ENCODE measurements at regions not wholly inside any gene's neighbourhood (a gene's known extent, or its start where the extent isn't known, plus 50 kb on each side); places are given as distances from the start of the nearest gene placed in this dataset.

GRCh38 chr3:158005391-158006100 lies 100.7 kb downstream of the SHOX2 start:
- H3K4ac ChIP-seq (ENCODE audit: low read depth in 1 of 2, low read length in 2 of 2), result no peak overlapping the region
- no peak overlapping the region for H3K4me2 ChIP-seq (ENCODE audit: low read length, poor library complexity, severe bottlenecking)
- no peak overlapping the region for H4K91ac ChIP-seq (ENCODE audit: low read length)
- no peak overlapping the region for H2AK5ac ChIP-seq (ENCODE audit: low read length, severe bottlenecking)
- no peaks in the 10 kb centered on the region for H3K27me3 ChIP-seq (ENCODE audit: control insufficient read depth in 1 of 2, insufficient read depth in 1 of 2, low read length in 2 of 2)
- no peak overlapping the region for H2BK120ac ChIP-seq (ENCODE audit: low read depth, low read length)
- H3K27ac ChIP-seq (ENCODE audit: low read length, poor library complexity, severe bottlenecking), result no peak overlapping the region
- H3K18ac ChIP-seq (ENCODE audit: low read depth in 1 of 2, low read length in 2 of 2), result no peak overlapping the region
- H3K9me3 ChIP-seq (ENCODE audit: control insufficient read depth, low read length), result peaks cover 20% of the 10 kb centered on the region
- no peak overlapping the region for H2BK15ac ChIP-seq (ENCODE audit: low read depth, poor library complexity, severe bottlenecking)
- DNase-seq, result no peak
- H2AFZ ChIP-seq (ENCODE audit: low read depth, low read length), result no peak overlapping the region
- H3K23ac ChIP-seq (ENCODE audit: low read length in 2 of 2), result no peak overlapping the region
- no peaks in the 10 kb centered on the region for H3K4me1 ChIP-seq (ENCODE audit: control insufficient read depth, insufficient read depth, low read depth, low read length)
- no peak overlapping the region for H4K8ac ChIP-seq (ENCODE audit: low read length)
- WGBS, result 67% methylated on average over 8 of the region's 10 CpGs
- no peak overlapping the region for H2BK5ac ChIP-seq (ENCODE audit: low read depth, low read length, poor library complexity, severe bottlenecking)
- H2BK12ac ChIP-seq (ENCODE audit: low read length in 2 of 2), result no peak overlapping the region
- no peak overlapping the region for H3K4me3 ChIP-seq (ENCODE audit: insufficient read depth in 1 of 2, low read depth in 1 of 2, low read length in 2 of 2)
- no peak overlapping the region for H3K9ac ChIP-seq (ENCODE audit: low read length)
- H3K79me1 ChIP-seq (replicated peaks; ENCODE audit: low read length, poor library complexity, severe bottlenecking), result no peaks in the 10 kb centered on the region
- H3K36me3 ChIP-seq (ENCODE audit: control insufficient read depth in 1 of 2, insufficient read depth in 2 of 2, low read depth in 1 of 2, low read length in 2 of 2), result no peaks in the 10 kb centered on the region
- H3K14ac ChIP-seq (ENCODE audit: low read length in 2 of 2), result no peak overlapping the region

- H2BK5ac ChIP-seq (ENCODE audit: low read depth, low read length, poor library complexity, severe bottlenecking), result no peak overlapping the region
- no peak overlapping the region for H3K4me3 ChIP-seq (ENCODE audit: insufficient read depth in 1 of 2, low read depth in 1 of 2, low read length in 2 of 2)
- H3K14ac ChIP-seq (ENCODE audit: low read length in 2 of 2), result no peak overlapping the region
- no peak overlapping the region for H3K27ac ChIP-seq (ENCODE audit: low read length, poor library complexity, severe bottlenecking)
- no peak overlapping the region for H3K4me2 ChIP-seq (ENCODE audit: low read length, poor library complexity, severe bottlenecking)
- H3K27me3 ChIP-seq (ENCODE audit: control insufficient read depth in 1 of 2, insufficient read depth in 1 of 2, low read length in 2 of 2), result no peaks in the 10 kb centered on the region
- H4K8ac ChIP-seq (ENCODE audit: low read length), result no peak overlapping the region
- no peak overlapping the region for H4K91ac ChIP-seq (ENCODE audit: low read length)
- no peak overlapping the region for H2BK15ac ChIP-seq (ENCODE audit: low read depth, poor library complexity, severe bottlenecking)
- peaks cover 20% of the 10 kb centered on the region for H3K9me3 ChIP-seq (ENCODE audit: control insufficient read depth, low read length)
- H3K18ac ChIP-seq (ENCODE audit: low read depth in 1 of 2, low read length in 2 of 2), result no peak overlapping the region
- no peak overlapping the region for H3K9ac ChIP-seq (ENCODE audit: low read length)
- no peaks in the 10 kb centered on the region for H3K79me1 ChIP-seq (replicated peaks; ENCODE audit: low read length, poor library complexity, severe bottlenecking)
- H3K4ac ChIP-seq (ENCODE audit: low read depth in 1 of 2, low read length in 2 of 2), result no peak overlapping the region
- no peak overlapping the region for H2AK5ac ChIP-seq (ENCODE audit: low read length, severe bottlenecking)
- no peak overlapping the region for H2AFZ ChIP-seq (ENCODE audit: low read depth, low read length)
- DNase-seq, result no peak
- H3K4me1 ChIP-seq (ENCODE audit: control insufficient read depth, insufficient read depth, low read depth, low read length), result no peaks in the 10 kb centered on the region
- H3K36me3 ChIP-seq (ENCODE audit: control insufficient read depth in 1 of 2, insufficient read depth in 2 of 2, low read depth in 1 of 2, low read length in 2 of 2), result no peaks in the 10 kb centered on the region
- H2BK120ac ChIP-seq (ENCODE audit: low read depth, low read length), result no peak overlapping the region
- WGBS, result 77% methylated on average over 2 of the region's 5 CpGs
- no peak overlapping the region for H3K23ac ChIP-seq (ENCODE audit: low read length in 2 of 2)
- no peak overlapping the region for H2BK12ac ChIP-seq (ENCODE audit: low read length in 2 of 2)
Observed at GRCh38 chr3:157999246-157999645, 107.0 kb downstream of the SHOX2 start.

- H3K4me2 ChIP-seq (ENCODE audit: low read length, poor library complexity, severe bottlenecking), result no peak overlapping the region
- H3K23ac ChIP-seq (ENCODE audit: low read length in 2 of 2), result no peak overlapping the region
- H3K4me1 ChIP-seq (ENCODE audit: control insufficient read depth, insufficient read depth, low read depth, low read length), result no peaks in the 10 kb centered on the region
- H2AFZ ChIP-seq (ENCODE audit: low read depth, low read length), result no peak overlapping the region
- H4K91ac ChIP-seq (ENCODE audit: low read length), result no peak overlapping the region
- no peak overlapping the region for H3K18ac ChIP-seq (ENCODE audit: low read depth in 1 of 2, low read length in 2 of 2)
- no peak overlapping the region for H3K9ac ChIP-seq (ENCODE audit: low read length)
- no peak overlapping the region for H2BK5ac ChIP-seq (ENCODE audit: low read depth, low read length, poor library complexity, severe bottlenecking)
- WGBS, result 88% methylated on average over 1 of the region's 1 CpG
- no peaks in the 10 kb centered on the region for H3K27me3 ChIP-seq (ENCODE audit: control insufficient read depth in 1 of 2, insufficient read depth in 1 of 2, low read length in 2 of 2)
- no peak overlapping the region for H2BK12ac ChIP-seq (ENCODE audit: low read length in 2 of 2)
- no peak for DNase-seq
- H3K14ac ChIP-seq (ENCODE audit: low read length in 2 of 2), result no peak overlapping the region
- H2AK5ac ChIP-seq (ENCODE audit: low read length, severe bottlenecking), result no peak overlapping the region
- H4K8ac ChIP-seq (ENCODE audit: low read length), result no peak overlapping the region
- H3K4ac ChIP-seq (ENCODE audit: low read depth in 1 of 2, low read length in 2 of 2), result no peak overlapping the region
- H3K9me3 ChIP-seq (ENCODE audit: control insufficient read depth, low read length), result no peaks in the 10 kb centered on the region
- no peaks in the 10 kb centered on the region for H3K36me3 ChIP-seq (ENCODE audit: control insufficient read depth in 1 of 2, insufficient read depth in 2 of 2, low read depth in 1 of 2, low read length in 2 of 2)
- no peak overlapping the region for H2BK15ac ChIP-seq (ENCODE audit: low read depth, poor library complexity, severe bottlenecking)
- H3K4me3 ChIP-seq (ENCODE audit: insufficient read depth in 1 of 2, low read depth in 1 of 2, low read length in 2 of 2), result no peak overlapping the region
- H3K27ac ChIP-seq (ENCODE audit: low read length, poor library complexity, severe bottlenecking), result no peak overlapping the region
- no peaks in the 10 kb centered on the region for H3K79me1 ChIP-seq (replicated peaks; ENCODE audit: low read length, poor library complexity, severe bottlenecking)
- H2BK120ac ChIP-seq (ENCODE audit: low read depth, low read length), result no peak overlapping the region
Observed at GRCh38 chr3:157982359-157982758, 123.9 kb downstream of the SHOX2 start.

- H3K36me3 ChIP-seq (ENCODE audit: control insufficient read depth in 1 of 2, insufficient read depth in 2 of 2, low read depth in 1 of 2, low read length in 2 of 2), result no peaks in the 10 kb centered on the region
- H3K27ac ChIP-seq (ENCODE audit: low read length, poor library complexity, severe bottlenecking), result no peak overlapping the region
- no peak overlapping the region for H3K9ac ChIP-seq (ENCODE audit: low read length)
- no peak overlapping the region for H3K18ac ChIP-seq (ENCODE audit: low read depth in 1 of 2, low read length in 2 of 2)
- H4K91ac ChIP-seq (ENCODE audit: low read length), result no peak overlapping the region
- no peak overlapping the region for H2BK120ac ChIP-seq (ENCODE audit: low read depth, low read length)
- H3K23ac ChIP-seq (ENCODE audit: low read length in 2 of 2), result no peak overlapping the region
- no peaks in the 10 kb centered on the region for H3K79me1 ChIP-seq (replicated peaks; ENCODE audit: low read length, poor library complexity, severe bottlenecking)
- no peak overlapping the region for H2AK5ac ChIP-seq (ENCODE audit: low read length, severe bottlenecking)
- WGBS, result 76% methylated on average over 3 of the region's 3 CpGs
- no peak overlapping the region for H2BK15ac ChIP-seq (ENCODE audit: low read depth, poor library complexity, severe bottlenecking)
- no peaks in the 10 kb centered on the region for H3K9me3 ChIP-seq (ENCODE audit: control insufficient read depth, low read length)
- no peak overlapping the region for H4K8ac ChIP-seq (ENCODE audit: low read length)
- H3K27me3 ChIP-seq (ENCODE audit: control insufficient read depth in 1 of 2, insufficient read depth in 1 of 2, low read length in 2 of 2), result no peaks in the 10 kb centered on the region
- H3K14ac ChIP-seq (ENCODE audit: low read length in 2 of 2), result no peak overlapping the region
- no peak for DNase-seq
- no peak overlapping the region for H2BK5ac ChIP-seq (ENCODE audit: low read depth, low read length, poor library complexity, severe bottlenecking)
- no peak overlapping the region for H2AFZ ChIP-seq (ENCODE audit: low read depth, low read length)
- H3K4ac ChIP-seq (ENCODE audit: low read depth in 1 of 2, low read length in 2 of 2), result no peak overlapping the region
- no peak overlapping the region for H2BK12ac ChIP-seq (ENCODE audit: low read length in 2 of 2)
- H3K4me3 ChIP-seq (ENCODE audit: insufficient read depth in 1 of 2, low read depth in 1 of 2, low read length in 2 of 2), result no peak overlapping the region
- H3K4me1 ChIP-seq (ENCODE audit: control insufficient read depth, insufficient read depth, low read depth, low read length), result no peaks in the 10 kb centered on the region
- H3K4me2 ChIP-seq (ENCODE audit: low read length, poor library complexity, severe bottlenecking), result no peak overlapping the region
Observed at GRCh38 chr3:157981819-157982218, 124.4 kb downstream of the SHOX2 start.

Data from mesenchymal stem cell (in vitro differentiated cells and primary cell).